ENCODE measurements at regions not wholly inside any gene's neighbourhood (a gene's known extent, or its start where the extent isn't known, plus 50 kb on each side); places are given as distances from the start of the nearest gene placed in this dataset.

DNA sequence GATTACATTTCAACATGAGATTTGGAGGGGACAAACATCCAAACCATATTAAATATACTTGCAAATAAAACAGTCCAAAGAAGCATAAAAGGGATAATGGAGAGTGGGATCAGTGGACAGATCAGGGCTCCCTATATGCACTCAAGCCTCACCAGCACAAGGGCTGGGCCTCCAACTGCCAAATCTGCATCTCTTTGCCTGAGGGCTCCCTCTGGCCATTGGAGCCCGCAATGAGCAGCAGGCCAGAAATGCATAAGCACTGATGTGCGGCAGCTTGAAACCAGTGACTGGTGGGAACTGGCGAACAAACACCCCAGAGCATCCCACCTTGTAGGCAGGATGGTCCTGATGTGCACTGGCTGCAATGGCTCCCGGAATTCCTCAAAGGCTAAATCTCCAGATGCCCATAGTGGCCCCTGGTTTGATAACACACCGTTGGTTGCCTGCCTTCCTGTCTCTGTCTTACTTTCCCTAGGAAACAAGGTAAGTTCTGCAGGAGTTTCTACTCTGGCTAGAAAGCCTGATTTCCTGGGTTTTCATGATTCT, 55.9 kb upstream of the POMGNT2 start (continued):
- TF ChIP-seq, protein P1, sequence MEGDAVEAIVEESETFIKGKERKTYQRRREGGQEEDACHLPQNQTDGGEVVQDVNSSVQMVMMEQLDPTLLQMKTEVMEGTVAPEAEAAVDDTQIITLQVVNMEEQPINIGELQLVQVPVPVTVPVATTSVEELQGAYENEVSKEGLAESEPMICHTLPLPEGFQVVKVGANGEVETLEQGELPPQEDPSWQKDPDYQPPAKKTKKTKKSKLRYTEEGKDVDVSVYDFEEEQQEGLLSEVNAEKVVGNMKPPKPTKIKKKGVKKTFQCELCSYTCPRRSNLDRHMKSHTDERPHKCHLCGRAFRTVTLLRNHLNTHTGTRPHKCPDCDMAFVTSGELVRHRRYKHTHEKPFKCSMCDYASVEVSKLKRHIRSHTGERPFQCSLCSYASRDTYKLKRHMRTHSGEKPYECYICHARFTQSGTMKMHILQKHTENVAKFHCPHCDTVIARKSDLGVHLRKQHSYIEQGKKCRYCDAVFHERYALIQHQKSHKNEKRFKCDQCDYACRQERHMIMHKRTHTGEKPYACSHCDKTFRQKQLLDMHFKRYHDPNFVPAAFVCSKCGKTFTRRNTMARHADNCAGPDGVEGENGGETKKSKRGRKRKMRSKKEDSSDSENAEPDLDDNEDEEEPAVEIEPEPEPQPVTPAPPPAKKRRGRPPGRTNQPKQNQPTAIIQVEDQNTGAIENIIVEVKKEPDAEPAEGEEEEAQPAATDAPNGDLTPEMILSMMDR (conservative IDR thresholded peaks at IDR 0.05; ENCODE audit: low read depth, low read length), result no peak
- TF ChIP-seq MAZ (IDR thresholded peaks at IDR 0.05; ENCODE audit: borderline replicate concordance, low read depth, low read length), result no peak
- TF ChIP-seq RFX5 (IDR thresholded peaks at IDR 0.05; ENCODE audit: low read depth, low read length), result no peak
- TF ChIP-seq POLR2A (IDR thresholded peaks at IDR 0.05; ENCODE audit: low read depth, low read length), result no peak

DNA sequence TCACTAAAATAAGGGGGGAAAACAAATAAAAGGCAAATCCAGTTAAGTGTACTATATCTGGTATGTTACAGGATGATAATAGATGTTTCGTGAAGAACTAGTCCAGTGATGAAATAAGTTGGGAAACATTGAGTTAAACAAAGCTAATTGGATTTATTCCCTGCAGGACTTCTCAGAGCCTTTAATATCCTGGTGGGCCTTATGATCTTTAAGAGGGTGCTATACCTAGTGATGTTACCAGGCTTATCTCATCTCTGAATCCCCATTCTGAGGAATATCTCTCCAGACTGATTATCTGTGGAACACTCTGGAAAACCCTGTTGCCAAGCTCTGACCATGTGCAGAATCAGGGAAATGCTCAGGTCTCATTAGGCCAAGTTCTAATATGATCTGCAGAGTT, 54.8 kb upstream of the POMGNT2 start:
- Histone ChIP-seq H3K4me1 (ENCODE audit: control insufficient read depth, insufficient read depth, low read length) (peaks cover 2% of the 10 kb centered on the region; the same call in 1 of the 2 replicates), H4K91ac (ENCODE audit: insufficient read depth, low read depth, low read length) (no peak overlapping the region), H2BK20ac (ENCODE audit: low read depth, low read length) (no peak overlapping the region; the same call in 1 of the 2 replicates), H3K79me1 (ENCODE audit: low read depth in 1 of 2, low read length in 2 of 2) (no peaks in the 10 kb centered on the region), H3K23ac (ENCODE audit: low read depth, low read length) (no peak overlapping the region), H3K56ac (ENCODE audit: extremely low read depth, insufficient read depth, low read length) (no peak overlapping the region), H2BK120ac (ENCODE audit: low read depth, low read length) (no peak overlapping the region), H3K4me2 (ENCODE audit: low read depth, low read length) (no peak overlapping the region), H2AK5ac (ENCODE audit: low read depth, low read length) (no peak overlapping the region), H2AFZ (replicated peaks; ENCODE audit: low read length, poor library complexity) (no peak overlapping the region), H3K18ac (ENCODE audit: low read depth, low read length) (no peak overlapping the region), H3K27me3 (ENCODE audit: control insufficient read depth, insufficient read depth, low read length) (no peaks in the 10 kb centered on the region), H3K9ac (ENCODE audit: low read depth, low read length) (no peak overlapping the region), H3K14ac (replicated peaks; ENCODE audit: low read depth, low read length) (no peak overlapping the region), H4K5ac (ENCODE audit: low read depth, low read length) (no peak overlapping the region), H4K20me1 (ENCODE audit: insufficient read depth, low read length) (no peaks in the 10 kb centered on the region), H3K4me3 (ENCODE audit: insufficient read depth, low read depth, low read length) (no peak overlapping the region), H3K4ac (ENCODE audit: low read depth, low read length) (no peak overlapping the region), H3K9me3 (ENCODE audit: control insufficient read depth, insufficient read depth, low read length) (no peaks in the 10 kb centered on the region), H2BK5ac (ENCODE audit: low read depth, low read length, poor library complexity, severe bottlenecking) (no peak overlapping the region), H4K8ac (ENCODE audit: low read depth in 2 of 2, low read length in 2 of 2) (no peak overlapping the region), H3K9me1 (ENCODE audit: insufficient read depth, low read length) (peaks cover under 1% of the 10 kb centered on the region; the same call in 1 of the 2 replicates), H3K36me3 (ENCODE audit: control insufficient read depth, insufficient read depth, low read length) (no peaks in the 10 kb centered on the region), H2AK9ac (replicated peaks; ENCODE audit: low read depth, low read length, poor library complexity) (no peak overlapping the region), H2BK15ac (ENCODE audit: low read depth, low read length) (no peak overlapping the region), H3K27ac (ENCODE audit: insufficient read depth, low read length) (no peak overlapping the region)
- ChIA-PET CTCF (interaction anchor here (0.6 to 0.8 kb wide), 3 partner anchors 63 to 356 kb away, joined by 3 to 4 read pairs (median 3); no protein-coding TSS in a partner anchor), POLR2A (ENCODE audit: unreplicated experiment) (no interaction called here)
- intact Hi-C loops (cut with micrococcal nuclease) (loop anchor here (10.0 kb wide), 1 partner anchor 124 kb away; the partner anchor contains the start of gene SNRK), dilution Hi-C loops (cut with HindIII; ENCODE audit: low sequenced_read_pairs, unreplicated experiment) (no loop called here), in situ Hi-C loops (cut with MboI; ENCODE audit: low sequenced_read_pairs) (loop anchor here (10.0 kb wide), 1 partner anchor 344 kb away; no protein-coding TSS in a partner anchor)
- DNase-seq (no peak), ATAC-seq (ENCODE audit: low read depth) (no peak)
- no CpG with 5 or more reads among the region's 1 CpG for WGBS, 2 experiments (ENCODE audit: extremely low coverage in 2 of 2, insufficient read length in 1 of 2)
- no TSS peak for BruUV-seq (replicated peaks)
- TF ChIP-seq SMC3 (IDR thresholded peaks at IDR 0.05; ENCODE audit: low read depth, low read length) (no peak), RFX5 (IDR thresholded peaks at IDR 0.05; ENCODE audit: low read depth, low read length) (no peak), BHLHE40 (IDR thresholded peaks at IDR 0.05; ENCODE audit: low read depth, low read length) (no peak), MAZ (IDR thresholded peaks at IDR 0.05; ENCODE audit: borderline replicate concordance, low read depth, low read length) (no peak), RAD21 (IDR thresholded peaks at IDR 0.05; ENCODE audit: low read length) (no peak), MAFK (IDR thresholded peaks at IDR 0.05; ENCODE audit: low read depth, low read length) (no peak), CHD1 (IDR thresholded peaks at IDR 0.05; ENCODE audit: low read depth, low read length) (no peak), NFE2L2 (IDR thresholded peaks at IDR 0.05; ENCODE audit: low read depth, low read length) (no peak)
- TF ChIP-seq, protein P2, sequence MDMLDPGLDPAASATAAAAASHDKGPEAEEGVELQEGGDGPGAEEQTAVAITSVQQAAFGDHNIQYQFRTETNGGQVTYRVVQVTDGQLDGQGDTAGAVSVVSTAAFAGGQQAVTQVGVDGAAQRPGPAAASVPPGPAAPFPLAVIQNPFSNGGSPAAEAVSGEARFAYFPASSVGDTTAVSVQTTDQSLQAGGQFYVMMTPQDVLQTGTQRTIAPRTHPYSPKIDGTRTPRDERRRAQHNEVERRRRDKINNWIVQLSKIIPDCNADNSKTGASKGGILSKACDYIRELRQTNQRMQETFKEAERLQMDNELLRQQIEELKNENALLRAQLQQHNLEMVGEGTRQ (IDR thresholded peaks at IDR 0.05; ENCODE audit: low read depth, low read length), result no peak
- TF ChIP-seq, protein P3, sequence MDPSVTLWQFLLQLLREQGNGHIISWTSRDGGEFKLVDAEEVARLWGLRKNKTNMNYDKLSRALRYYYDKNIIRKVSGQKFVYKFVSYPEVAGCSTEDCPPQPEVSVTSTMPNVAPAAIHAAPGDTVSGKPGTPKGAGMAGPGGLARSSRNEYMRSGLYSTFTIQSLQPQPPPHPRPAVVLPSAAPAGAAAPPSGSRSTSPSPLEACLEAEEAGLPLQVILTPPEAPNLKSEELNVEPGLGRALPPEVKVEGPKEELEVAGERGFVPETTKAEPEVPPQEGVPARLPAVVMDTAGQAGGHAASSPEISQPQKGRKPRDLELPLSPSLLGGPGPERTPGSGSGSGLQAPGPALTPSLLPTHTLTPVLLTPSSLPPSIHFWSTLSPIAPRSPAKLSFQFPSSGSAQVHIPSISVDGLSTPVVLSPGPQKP (IDR thresholded peaks at IDR 0.05; ENCODE audit: borderline replicate concordance, low read depth, low read length), result no peak

Measured in IMR-90 (cell line).